WERI-Rb-1 (cell line): ENCODE measurements at regions not wholly inside any gene's neighbourhood (a gene's known extent, or its start where the extent isn't known, plus 50 kb on each side); places are given as distances from the start of the nearest gene placed in this dataset.
A peak's percentile ranks its signal among the peaks of the same experiment; 100 is the strongest.

ENCODE experiments used
- DNase-seq: peaks from one replicate; pipeline ENCODE4 v3.0.0-alpha.2; 2020
- H3K27ac ChIP-seq: fragments of 250-450 bp; sonication (Bioruptor Pico); 2 replicates; pipeline ENCODE4 v1.5.1; 2020; ENCODE audit warnings: mild to moderate bottlenecking, moderate library complexity
- H3K27me3 ChIP-seq: fragments of 250-450 bp; sonication (Bioruptor Pico); 2 replicates; pipeline ENCODE4 v1.5.1; 2021; ENCODE audit warnings: mild to moderate bottlenecking, low read depth, moderate library complexity; ENCODE audit not compliant: insufficient read depth, severe bottlenecking
- H3K36me3 ChIP-seq: fragments of 250-450 bp; sonication (Bioruptor Pico); 2 replicates; pipeline ENCODE4 v1.5.1; 2020; ENCODE audit warnings: mild to moderate bottlenecking, moderate library complexity
- H3K4me3 ChIP-seq: 2 replicates; pipeline ENCODE4 v1.5.1; 2011; ENCODE audit warnings: low read depth, mild to moderate bottlenecking, control low read depth, low read length
- H3K9me3 ChIP-seq: fragments of 250-450 bp; sonication (Bioruptor Pico); 2 replicates; pipeline ENCODE4 v1.5.1; 2021; ENCODE audit warnings: mild to moderate bottlenecking, moderate library complexity; ENCODE audit not compliant: severe bottlenecking
- TF ChIP-seq, protein P1 (sequence below): IDR thresholded peaks from 2 replicates; pipeline ENCODE4 v1.5.1; 2011; ENCODE audit warnings: low read depth, mild to moderate bottlenecking, control low read depth, inconsistent platforms, low read length

DNA sequence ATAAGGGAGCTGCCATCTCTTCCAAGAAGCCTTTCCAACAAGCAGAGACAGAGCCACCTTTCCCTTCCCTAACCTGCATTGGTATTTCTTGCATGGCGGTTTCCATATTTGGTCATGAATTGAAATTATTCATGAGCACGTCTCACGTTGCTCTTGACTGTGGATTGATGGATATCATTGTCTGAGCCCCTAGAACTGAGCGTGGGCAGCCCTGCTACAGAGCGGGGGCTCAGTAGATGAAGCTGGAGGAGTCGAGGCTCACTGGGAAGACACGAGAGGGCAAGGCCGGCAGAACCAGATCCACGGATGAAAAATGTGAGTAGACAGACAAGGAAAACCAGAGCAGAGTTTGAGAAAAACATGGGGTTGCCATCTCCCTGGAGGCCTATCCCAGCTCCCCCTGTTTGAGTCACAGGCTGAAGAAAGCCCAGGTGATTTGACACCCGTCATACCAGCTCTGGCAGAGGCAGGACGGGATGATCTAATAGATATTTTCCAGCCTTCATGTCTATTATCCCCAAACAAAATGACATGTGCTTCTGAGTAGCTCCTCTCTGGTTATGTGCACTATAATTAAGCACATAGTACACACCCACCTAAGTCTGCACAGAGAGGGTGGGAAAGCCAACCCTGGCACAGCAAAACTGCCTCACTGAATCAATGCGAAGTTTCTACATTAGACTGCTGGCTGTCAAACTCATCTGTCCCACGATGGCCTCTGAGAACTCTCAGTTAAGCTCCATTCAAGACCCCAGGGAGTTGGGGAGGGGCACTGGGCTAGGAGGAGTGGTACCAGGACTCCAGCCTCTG lies 363.5 kb upstream of the KLHL29 start:
- no peak for DNase-seq

DNA sequence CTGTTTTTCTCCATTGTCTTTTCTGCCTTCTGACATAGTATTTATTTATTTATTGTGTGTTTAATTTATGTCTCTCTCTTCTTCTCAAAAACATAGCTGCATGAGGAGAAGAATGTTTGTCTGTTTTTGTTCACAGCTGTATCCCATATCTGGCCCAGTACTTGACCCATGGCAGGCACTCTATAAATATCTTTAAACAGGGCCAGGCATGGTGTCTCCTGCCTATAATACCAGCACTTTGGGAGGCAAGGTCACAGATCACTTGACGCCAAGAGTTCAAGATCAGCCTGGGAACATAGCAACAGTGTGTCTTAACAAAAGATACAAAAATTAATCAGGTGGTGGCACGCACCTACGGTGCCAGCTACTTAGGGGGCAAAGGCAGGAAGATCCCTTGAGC lies 361.3 kb upstream of the KLHL29 start:
- H3K9me3 ChIP-seq = no peaks in the 10 kb centered on the region
- H3K27ac ChIP-seq = no peak overlapping the region
- no peaks in the 10 kb centered on the region for H3K27me3 ChIP-seq
- no peaks in the 10 kb centered on the region for H3K36me3 ChIP-seq
- no peak overlapping the region for H3K4me3 ChIP-seq
- TF ChIP-seq, protein P1, sequence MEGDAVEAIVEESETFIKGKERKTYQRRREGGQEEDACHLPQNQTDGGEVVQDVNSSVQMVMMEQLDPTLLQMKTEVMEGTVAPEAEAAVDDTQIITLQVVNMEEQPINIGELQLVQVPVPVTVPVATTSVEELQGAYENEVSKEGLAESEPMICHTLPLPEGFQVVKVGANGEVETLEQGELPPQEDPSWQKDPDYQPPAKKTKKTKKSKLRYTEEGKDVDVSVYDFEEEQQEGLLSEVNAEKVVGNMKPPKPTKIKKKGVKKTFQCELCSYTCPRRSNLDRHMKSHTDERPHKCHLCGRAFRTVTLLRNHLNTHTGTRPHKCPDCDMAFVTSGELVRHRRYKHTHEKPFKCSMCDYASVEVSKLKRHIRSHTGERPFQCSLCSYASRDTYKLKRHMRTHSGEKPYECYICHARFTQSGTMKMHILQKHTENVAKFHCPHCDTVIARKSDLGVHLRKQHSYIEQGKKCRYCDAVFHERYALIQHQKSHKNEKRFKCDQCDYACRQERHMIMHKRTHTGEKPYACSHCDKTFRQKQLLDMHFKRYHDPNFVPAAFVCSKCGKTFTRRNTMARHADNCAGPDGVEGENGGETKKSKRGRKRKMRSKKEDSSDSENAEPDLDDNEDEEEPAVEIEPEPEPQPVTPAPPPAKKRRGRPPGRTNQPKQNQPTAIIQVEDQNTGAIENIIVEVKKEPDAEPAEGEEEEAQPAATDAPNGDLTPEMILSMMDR = no peak
- no peak for DNase-seq

More for the DNA sequence above, 363.5 kb upstream of the KLHL29 start:
- Histone ChIP-seq H3K27me3 (no peaks in the 10 kb centered on the region), H3K36me3 (no peaks in the 10 kb centered on the region), H3K27ac (no peak overlapping the region), H3K4me3 (no peak overlapping the region), H3K9me3 (no peaks in the 10 kb centered on the region)
- TF ChIP-seq, protein P1 = no peak

DNA sequence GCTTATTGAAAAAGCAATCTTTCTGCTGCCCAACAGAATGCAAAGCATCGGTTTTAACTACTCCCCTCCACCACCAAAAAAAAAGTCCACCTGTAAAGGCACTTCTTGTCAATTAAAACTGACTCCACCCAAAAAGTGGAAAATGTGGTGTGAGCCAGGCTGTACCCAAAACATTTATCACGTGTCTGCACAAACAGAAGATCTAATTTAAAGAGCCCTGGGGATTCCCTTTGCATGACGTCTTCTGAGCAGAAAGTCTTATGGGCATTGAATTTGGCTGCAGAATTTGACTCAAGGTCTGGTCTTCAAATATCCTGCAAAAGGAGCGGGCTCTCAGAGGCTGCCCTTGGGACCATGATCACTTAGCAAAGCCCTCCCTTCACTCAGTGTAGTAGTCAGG lies 358.3 kb upstream of the KLHL29 start:
- Histone ChIP-seq H3K27ac (no peak overlapping the region), H3K4me3 (no peak overlapping the region), H3K27me3 (no peaks in the 10 kb centered on the region), H3K9me3 (no peaks in the 10 kb centered on the region), H3K36me3 (no peaks in the 10 kb centered on the region)
- DNase-seq = no peak
- TF ChIP-seq, protein P1 = no peak

DNA sequence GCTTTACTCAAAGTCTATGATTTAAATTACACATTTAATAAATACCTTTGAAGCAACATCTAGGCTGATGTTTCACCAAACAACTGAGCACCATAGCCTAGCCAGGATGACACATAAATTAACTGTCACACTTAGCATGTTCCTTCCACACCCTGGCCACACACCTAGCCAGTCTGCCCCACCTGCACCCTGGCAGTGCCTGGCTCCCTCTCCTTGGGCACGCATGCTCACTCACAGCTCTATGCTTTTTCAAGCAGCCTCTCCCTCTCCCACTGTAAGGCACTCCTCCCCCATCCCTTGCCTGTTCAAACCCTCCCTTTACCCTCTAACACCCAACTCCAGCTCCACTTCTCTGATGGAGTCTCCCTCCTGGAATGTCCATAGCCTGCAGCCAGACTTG lies 357.6 kb upstream of the KLHL29 start:
- Histone ChIP-seq H3K36me3 (no peaks in the 10 kb centered on the region), H3K27ac (no peak overlapping the region), H3K27me3 (no peaks in the 10 kb centered on the region), H3K4me3 (no peak overlapping the region), H3K9me3 (no peaks in the 10 kb centered on the region)
- DNase-seq = no peak
- TF ChIP-seq, protein P1 = no peak

DNA sequence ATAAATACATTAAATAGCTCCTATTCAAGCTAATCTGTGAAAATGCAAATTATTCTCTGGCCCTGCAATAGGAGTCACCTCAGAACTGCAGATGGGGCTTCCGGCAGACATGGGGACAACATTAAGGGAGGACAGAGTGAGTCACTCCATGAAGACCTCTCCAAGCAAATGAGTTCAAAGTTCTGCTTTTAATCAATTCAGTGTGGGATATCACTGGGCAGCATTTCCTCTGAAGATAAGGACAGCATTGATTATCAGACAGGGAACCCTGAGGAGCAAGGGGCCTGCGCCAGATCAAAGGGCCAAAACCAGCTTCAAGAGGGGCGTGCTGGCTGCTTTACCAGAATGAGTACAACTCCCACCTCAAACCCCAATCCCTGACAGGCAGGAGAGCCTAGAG lies 356.9 kb upstream of the KLHL29 start:
- Histone ChIP-seq H3K4me3 (no peak overlapping the region), H3K9me3 (no peaks in the 10 kb centered on the region), H3K27me3 (no peaks in the 10 kb centered on the region), H3K27ac (no peak overlapping the region), H3K36me3 (no peaks in the 10 kb centered on the region)
- TF ChIP-seq, protein P1 = no peak
- DNase-seq = no peak

DNA sequence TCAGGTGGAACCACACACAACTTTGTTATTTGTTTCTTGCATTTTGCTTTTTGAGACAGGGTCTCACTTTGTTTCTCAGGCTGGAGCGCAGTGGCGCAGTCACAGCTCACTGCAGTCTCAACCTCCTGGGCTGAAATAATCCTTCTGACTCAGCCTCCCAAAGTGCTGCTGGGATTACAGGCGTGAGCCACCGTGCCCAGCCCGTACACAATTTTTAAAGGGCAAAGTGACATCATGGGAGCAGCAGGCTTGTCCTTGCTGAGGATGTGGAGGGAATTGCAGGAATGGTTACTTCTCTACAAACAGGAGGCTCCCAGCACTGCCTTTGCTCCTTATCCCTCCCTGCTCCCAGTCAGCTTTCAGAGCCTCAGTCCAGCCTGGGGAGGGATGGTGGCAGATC lies 355.9 kb upstream of the KLHL29 start:
- peak; percentile 33 for DNase-seq
- Histone ChIP-seq H3K9me3 (no peaks in the 10 kb centered on the region), H3K36me3 (no peaks in the 10 kb centered on the region), H3K4me3 (no peak overlapping the region), H3K27ac (no peak overlapping the region), H3K27me3 (no peaks in the 10 kb centered on the region)
- TF ChIP-seq, protein P1 = no peak
